Ecto neural progenitor cell (in vitro differentiated cells): ENCODE measurements at regions not wholly inside any gene's neighbourhood (a gene's known extent, or its start where the extent isn't known, plus 50 kb on each side); places are given as distances from the start of the nearest gene placed in this dataset.
A peak's percentile ranks its signal among the peaks of the same experiment; 100 is the strongest.

Source experiments
- DNase-seq: peaks from one replicate; pipeline ENCODE4 v3.0.0-alpha.2; 2018; ENCODE audit warnings: low spot score

DNA sequence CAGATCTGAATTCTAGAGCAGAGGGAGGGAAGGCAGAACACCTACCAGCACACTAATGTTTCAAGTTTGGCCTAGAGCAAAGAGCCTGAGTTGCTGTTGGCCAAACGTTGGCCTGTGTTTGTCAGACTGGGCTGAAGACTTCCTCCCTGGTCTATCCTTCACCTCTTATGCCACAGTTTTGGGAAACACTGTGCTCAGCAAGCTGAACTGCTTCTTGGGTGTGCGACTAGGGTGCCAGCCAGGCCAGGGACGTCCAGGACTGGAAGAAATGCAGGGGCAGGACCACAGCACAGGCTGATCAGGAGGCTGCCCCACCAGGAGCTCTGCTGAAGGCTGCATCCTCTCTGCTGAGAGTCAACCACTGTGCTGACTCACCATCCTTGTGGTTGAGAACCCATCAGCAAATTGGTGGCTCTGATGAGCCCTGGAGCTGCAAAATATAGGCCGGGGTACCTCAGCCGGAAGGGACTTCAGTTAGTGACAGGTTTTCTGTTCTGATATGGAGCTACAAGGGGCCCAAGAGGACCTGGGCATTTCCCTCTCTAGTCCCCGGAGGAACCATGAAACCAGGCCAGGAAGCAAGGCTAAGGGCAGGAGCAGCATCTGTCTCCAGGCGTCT lies 131.6 kb upstream of the RASGRP1 start:
- DNase-seq = no peak

DNA sequence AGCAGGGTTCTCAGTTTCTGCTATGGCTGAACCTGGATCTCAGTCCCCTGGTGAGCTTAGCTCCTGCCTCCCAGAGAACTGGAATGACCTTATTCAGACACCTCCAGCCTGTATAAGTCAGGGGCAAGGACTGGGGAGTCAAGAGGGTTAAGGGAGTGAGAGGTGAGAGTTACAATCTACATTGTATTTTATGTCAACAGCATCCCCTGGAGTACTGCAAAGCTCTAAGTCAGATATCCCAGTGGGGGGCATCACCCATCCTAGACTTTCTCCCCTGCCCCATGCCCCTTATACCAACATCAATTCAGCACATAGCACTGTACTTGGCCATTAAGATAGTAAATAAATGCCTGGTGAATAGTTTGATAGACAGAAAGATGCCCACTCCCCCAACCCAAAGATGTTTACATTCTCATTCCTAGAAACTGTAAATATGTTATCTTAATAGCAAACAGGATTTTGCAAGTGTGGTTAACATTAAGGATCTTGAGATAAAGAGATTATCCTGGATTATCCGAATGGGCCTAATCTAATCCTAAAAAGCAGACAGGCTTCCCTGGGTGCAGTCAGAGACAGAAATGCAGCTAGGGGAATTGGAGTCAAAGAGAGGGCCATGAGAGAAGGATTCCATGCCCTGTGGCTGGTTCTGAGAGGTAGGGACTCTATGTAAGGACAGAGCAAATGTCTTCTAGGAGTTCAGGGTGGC lies 132.3 kb upstream of the RASGRP1 start:
- no peak for DNase-seq

DNA sequence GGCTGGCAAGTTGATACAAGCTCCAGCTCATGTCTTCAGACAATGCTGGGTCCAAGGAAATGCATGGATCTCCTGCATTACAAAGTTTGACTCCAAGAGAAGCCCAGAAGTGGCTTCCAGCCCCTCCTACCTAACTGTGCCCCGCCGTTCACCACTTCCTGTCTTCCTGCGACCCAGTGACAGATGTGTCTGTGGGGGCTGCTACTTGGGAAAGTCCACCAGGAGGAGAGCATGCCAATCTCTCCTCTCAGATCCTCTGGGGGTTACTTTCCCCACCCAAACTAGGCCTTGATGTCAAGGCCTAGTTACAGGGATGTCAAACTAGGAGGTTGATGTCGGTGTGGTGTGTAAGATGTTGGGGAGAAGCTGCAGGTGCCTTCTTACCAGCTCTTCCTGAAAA lies 133.6 kb upstream of the RASGRP1 start:
- DNase-seq = no peak

- peak; percentile 58 for DNase-seq
These were observed 135.1 kb upstream of the RASGRP1 start for GRCh38 chr15:38699633-38700230.

DNA sequence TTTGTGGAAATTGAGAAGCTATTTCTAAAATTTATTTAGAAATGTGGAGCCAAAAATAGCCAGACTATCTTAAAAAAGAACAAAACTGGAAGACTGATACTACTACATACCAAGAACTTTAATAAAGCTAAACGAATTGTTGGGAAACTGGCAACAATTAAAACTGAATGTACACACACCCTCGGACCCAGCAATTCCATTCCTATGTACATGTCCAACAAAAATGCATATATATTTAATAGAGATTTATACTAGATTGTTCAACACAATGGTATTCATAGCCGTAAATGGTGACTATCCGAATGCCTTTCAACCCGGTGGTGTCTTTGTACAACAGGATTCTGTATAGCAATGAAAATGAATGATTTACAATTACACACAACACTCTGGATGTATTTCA lies 136.5 kb upstream of the RASGRP1 start:
- no peak for DNase-seq

DNA sequence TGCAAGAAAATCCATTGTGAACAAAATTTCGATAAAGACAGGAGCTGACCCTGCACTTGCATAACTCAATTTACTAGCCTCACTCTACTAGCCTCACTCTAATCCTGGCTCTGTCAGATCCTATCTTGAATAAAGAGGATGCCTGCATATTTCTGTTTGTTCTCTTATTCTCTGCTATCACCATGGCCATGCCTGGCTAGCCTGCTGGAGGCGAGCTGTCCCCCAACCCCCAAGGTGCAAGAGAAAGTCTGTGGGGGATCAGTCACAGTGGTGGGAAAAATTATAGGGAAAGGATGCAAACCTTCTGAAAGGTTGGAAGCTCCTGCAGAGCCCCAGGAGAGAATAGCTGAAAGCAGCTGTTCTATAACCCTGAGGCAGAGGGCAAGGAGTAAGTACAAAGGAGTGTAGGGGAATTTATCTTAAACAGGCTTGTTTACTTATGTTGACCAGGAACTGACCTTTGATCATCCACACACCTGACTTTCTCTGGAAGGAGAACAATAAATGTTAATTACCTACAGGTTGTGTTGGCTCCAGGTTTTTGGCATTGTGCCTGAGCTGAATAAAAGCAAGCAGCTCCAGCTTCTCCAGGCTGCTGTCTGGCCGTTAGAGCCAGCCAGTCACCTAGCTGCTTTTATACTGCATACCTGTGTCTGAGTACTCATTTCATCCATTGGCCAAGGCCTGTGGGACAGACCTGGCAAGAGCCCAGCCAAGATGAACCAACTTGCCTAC lies 137.7 kb upstream of the RASGRP1 start:
- DNase-seq = no peak

DNA sequence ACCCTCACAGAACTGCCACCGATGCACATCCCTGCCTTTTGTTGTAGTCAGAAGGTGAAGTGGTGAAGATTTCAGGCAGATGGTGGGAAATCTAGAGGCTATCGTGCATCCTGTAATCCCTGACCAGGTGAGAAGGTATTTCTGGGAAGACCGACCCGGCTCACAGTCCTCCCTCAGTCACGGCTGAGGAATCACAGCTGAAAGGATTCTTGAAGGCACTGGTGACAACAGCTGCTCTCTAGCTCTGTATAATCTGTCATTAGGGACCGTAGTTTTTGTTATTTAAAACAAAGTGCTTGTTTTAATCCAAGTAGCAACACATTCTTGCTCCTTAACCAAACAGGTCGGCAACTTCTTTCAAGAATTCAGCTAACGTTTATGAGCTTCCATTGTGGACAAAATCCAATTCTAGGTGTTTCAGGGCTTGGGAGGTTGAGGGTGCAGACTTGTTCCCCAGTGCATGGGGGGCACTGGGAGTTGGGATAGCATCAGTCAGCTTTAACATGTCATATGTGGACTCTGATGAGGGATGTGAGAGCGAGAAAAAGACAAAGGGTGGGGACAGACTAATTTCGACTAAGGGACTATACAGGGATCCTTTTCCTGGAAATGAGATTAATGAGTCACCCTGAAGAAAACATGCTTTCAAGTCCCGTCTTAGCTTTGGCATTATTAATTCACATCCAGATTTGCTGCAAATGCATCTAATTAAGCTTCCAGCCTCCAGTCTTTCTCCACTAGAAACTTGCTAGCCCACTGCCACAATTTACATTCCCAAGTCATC lies 141.0 kb upstream of the RASGRP1 start:
- no peak for DNase-seq

GRCh38 chr15:38706956-38707355 lies 142.3 kb upstream of the RASGRP1 start:
- DNase-seq = no peak

- DNase-seq = peak; percentile 53
These were observed 143.4 kb upstream of the RASGRP1 start for GRCh38 chr15:38707802-38708671.

DNA sequence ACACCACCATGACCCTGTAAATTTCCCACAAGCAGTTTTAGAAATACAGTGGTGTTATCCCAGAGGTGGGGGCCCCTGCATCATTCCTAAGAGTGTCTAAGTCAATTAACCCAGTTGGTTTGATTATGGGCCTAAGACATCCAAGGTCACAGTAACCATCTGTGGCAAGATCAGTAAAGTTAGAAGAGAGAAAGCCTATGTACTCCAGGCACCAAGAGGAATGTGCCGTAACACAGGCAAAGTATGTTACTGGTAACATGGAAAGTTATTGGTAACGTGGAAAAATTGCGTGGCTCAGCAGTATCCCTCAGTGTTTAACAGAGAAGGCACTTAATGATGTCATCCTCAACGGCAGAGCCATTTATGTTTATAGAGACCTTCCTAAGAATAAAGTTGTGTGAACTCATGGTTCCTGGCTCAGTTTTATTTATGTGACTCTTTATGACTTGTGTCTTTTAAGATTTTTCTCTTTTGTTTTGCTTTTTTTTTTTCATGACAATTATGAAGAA lies 144.1 kb upstream of the RASGRP1 start:
- no peak for DNase-seq

GRCh38 chr15:38709196-38709595 lies 144.6 kb upstream of the RASGRP1 start:
- no peak for DNase-seq

DNA sequence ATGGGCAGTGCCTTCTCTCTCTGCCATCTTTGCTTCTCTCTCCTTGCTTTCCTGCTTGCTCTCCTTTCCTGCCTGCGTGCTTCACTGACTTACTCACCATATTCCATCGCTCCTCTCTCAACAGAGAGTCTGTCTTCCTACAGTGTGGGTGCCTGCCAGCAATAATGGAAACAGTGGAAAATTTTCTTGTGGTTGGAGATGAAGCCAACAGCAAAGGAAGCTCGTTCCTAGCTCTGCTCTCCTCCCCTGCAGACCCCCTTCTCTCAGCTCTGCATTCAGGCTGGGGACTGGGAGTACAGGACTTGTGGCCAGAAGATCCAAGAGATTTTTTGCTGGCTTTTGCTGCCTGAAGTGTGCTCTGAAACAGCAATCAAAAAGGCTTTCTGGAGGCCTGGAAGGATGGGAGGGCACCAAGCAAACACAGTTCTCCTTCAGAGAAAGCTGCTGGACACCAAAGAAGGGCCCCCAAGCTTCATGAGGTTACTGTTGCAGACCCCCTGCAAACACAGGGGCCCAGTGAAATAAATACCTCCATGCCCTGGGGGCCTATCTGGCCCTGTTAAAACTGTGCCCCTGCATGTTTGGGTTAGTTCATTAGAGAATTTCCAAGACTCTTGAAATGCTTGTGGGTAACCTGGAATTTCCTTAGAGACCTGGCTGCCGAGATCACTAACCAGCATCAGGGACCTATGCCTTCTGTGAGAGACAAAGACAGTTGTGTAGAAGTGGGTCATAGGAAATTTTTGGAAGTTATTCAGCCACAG lies 149.9 kb upstream of the RASGRP1 start:
- no peak for DNase-seq

DNA sequence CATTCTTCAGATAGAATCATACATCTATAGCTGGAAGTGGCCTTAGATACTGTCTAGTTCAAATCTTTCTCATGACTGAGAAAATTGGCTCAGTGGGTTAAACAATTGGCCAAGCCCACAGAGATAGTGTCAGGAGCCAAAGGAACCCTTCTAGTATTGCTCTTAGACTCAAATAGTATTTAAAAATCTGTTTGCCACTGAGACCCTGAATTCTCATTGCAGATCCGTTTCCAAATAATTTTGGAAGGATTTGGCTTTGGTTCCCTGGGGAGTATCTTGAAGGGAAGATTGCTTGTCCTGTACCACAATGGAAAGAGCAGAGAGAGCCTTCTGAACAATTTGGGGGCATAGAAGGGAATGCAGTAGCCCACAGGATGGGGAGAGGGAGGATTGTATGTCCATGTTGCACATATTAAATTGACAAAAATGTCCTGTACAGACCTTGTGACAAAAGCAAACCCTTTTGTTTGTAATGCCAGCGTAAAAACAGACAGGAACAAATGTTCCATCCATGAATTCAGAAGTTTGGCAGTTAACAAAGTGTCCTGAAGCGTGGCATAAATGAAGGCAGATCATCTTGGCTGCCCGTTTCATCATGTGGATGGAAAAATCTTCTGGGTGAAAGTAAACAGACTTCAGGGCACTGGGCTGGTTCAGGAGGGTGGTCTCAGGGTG lies 156.4 kb upstream of the RASGRP1 start:
- DNase-seq = no peak

DNA sequence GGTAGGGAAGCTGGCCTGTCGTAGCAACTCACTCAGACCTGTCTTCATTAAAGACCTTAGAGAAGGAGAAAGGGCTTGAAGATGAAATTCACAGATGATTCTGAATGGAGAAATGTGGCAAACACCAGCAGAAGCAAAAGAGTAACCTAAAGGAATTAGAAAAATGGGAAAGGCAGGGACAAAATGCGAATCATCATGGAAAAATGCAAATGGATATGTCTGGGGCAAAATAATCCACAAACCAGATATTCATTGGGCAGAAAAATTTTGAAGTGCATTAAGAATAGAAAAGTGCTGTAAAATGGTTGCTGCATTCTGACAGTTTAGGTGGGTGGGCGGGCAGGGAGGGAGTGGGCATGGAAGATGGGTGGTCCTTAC lies 156.9 kb upstream of the RASGRP1 start:
- DNase-seq = no peak

GRCh38 chr15:38722236-38722635 lies 157.6 kb upstream of the RASGRP1 start:
- no peak for DNase-seq

DNA sequence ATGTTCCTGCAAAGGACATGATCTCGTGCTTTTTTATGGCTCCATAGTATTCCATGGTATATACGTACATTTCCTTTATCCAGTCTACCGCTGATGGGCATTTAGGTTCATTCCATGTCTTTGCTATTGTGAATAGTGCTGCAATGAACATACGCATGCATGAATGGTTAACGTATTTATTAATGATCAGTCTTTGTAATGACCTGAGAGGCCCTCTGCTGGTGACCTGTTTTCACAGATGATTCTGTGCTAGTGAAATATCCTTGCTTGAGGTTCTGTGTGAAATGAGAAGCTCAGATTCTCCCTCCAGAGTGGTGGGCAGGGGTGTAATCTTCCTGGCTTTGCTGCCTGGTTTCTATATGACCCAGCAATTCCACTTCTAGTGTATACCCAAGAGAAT lies 160.2 kb upstream of the RASGRP1 start:
- DNase-seq = no peak

- no peak for DNase-seq
These were observed 161.6 kb upstream of the RASGRP1 start for GRCh38 chr15:38726187-38726586.

- no peak for DNase-seq
These were observed 168.7 kb upstream of the RASGRP1 start for GRCh38 chr15:38733331-38733730.

DNA sequence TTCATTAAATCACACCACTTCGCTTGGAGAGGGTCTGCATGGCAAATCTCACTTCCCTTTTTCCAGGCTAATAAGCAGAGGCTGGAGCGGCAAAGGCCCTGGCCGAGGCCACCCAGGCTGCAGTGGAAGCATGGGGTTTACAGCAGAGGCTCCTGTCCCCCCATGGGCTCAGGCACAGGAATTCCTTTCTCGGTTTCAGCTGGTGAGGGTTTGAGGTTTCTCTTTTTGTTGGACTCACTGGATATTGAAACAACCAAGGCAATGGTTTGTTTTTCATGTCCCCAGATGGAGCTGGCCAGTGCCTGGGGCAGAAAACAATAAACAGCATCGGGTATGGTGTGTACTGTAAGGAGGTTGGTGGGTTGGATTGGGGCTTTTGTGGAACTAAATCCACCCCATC lies 175.6 kb upstream of the RASGRP1 start:
- DNase-seq = no peak

DNA sequence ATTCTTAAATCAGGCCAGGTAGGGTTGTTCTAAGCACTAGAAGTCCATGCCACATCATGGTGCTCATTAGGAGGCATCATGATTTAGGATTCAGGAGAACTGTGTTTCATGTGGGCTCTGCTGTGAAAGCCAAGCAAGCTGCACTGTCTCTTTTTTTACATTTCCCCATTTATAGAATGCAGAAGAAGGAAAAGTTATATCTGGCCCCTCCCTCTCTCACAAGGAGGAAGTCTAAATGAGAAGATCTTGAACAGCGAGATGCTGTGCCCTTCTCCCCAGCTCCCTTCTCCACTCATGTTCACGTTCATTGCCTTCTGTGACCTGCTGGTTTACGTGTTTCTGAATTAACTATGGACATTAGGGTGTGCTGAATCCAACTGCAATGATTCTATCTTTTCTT lies 178.5 kb upstream of the RASGRP1 start:
- no peak for DNase-seq
